Brain microvascular endothelial cell (primary cell): ENCODE measurements at regions not wholly inside any gene's neighbourhood (a gene's known extent, or its start where the extent isn't known, plus 50 kb on each side); places are given as distances from the start of the nearest gene placed in this dataset.
A peak's percentile ranks its signal among the peaks of the same experiment; 100 is the strongest.

Source experiments
- DNase-seq: peaks from one replicate; pipeline ENCODE4 v3.0.0-alpha.2; 2020
- H3K27ac ChIP-seq: fragments of 250-450 bp; sonication (Bioruptor Pico); 2 replicates; pipeline ENCODE4 v1.5.1; 2020; ENCODE audit warnings: mild to moderate bottlenecking, moderate library complexity
- H3K27me3 ChIP-seq: fragments of 250-450 bp; sonication (Bioruptor Pico); replicated peaks from 2 replicates; pipeline ENCODE4 v1.5.1; 2020; ENCODE audit warnings: mild to moderate bottlenecking
- H3K36me3 ChIP-seq: fragments of 250-450 bp; sonication (Bioruptor Pico); replicated peaks from 2 replicates; pipeline ENCODE4 v1.5.1; 2020; ENCODE audit warnings: mild to moderate bottlenecking
- H3K4me3 ChIP-seq: 2 replicates; pipeline ENCODE4 v1.5.1; 2011; ENCODE audit warnings: low read depth, mild to moderate bottlenecking, control low read depth, low read length, moderate library complexity
- CTCF ChIP-seq: IDR thresholded peaks from 2 replicates; pipeline ENCODE4 v1.5.1; 2011; ENCODE audit warnings: low read depth, mild to moderate bottlenecking, moderate library complexity, low read length, control low read depth, inconsistent platforms; ENCODE audit errors: missing control alignments
- in situ Hi-C: cut with HindIII; loops from 2 replicates; pipeline ENCODE4 v1.10.0; 2017; ENCODE audit warnings: low sequenced_read_pairs, low pct_ligation_motif_present

- no peak for TF ChIP-seq CTCF
- in situ Hi-C loops = no loop called here
- H3K4me3 ChIP-seq = no peak overlapping the region
- peak; percentile 75 for DNase-seq
- H3K36me3 ChIP-seq = no peaks in the 10 kb centered on the region
- H3K27ac ChIP-seq = peak overlapping the region; percentile 66
- H3K27me3 ChIP-seq = no peaks in the 10 kb centered on the region
Measured at GRCh38 chr11:110972640-110973039, 260.4 kb upstream of the ARHGAP20 start.

GRCh38 chr11:110972106-110972505 is 259.9 kb upstream of the ARHGAP20 start:
- in situ Hi-C loops = no loop called here
- no peak for TF ChIP-seq CTCF
- peak overlapping the region; percentile 66 for H3K27ac ChIP-seq
- H3K36me3 ChIP-seq = no peaks in the 10 kb centered on the region
- no peak for DNase-seq
- H3K27me3 ChIP-seq = no peaks in the 10 kb centered on the region
- no peak overlapping the region for H3K4me3 ChIP-seq

- Histone ChIP-seq H3K4me3 (no peak overlapping the region), H3K27me3 (no peaks in the 10 kb centered on the region), H3K36me3 (no peaks in the 10 kb centered on the region), H3K27ac (no peak overlapping the region)
- peak; percentile 72 for DNase-seq
- TF ChIP-seq CTCF = no peak
- in situ Hi-C loops = no loop called here
Measured at GRCh38 chr11:110971140-110971539, 258.9 kb upstream of the ARHGAP20 start.

GRCh38 chr11:110968348-110969062 is 256.3 kb upstream of the ARHGAP20 start:
- no peak overlapping the region for H3K4me3 ChIP-seq
- in situ Hi-C loops = no loop called here
- H3K27me3 ChIP-seq = no peaks in the 10 kb centered on the region
- TF ChIP-seq CTCF = no peak
- H3K27ac ChIP-seq = no peak overlapping the region
- no peak for DNase-seq
- no peaks in the 10 kb centered on the region for H3K36me3 ChIP-seq

- in situ Hi-C loops = no loop called here
Measured at GRCh38 chr11:110966131-110966530, 253.9 kb upstream of the ARHGAP20 start.

More at GRCh38 chr11:110966131-110966530, 253.9 kb upstream of the ARHGAP20 start:
- Histone ChIP-seq H3K27ac (no peak overlapping the region), H3K36me3 (no peaks in the 10 kb centered on the region), H3K4me3 (no peak overlapping the region), H3K27me3 (no peaks in the 10 kb centered on the region)
- DNase-seq = no peak
- TF ChIP-seq CTCF = no peak
